ENCODE measurements at regions not wholly inside any gene's neighbourhood (a gene's known extent, or its start where the extent isn't known, plus 50 kb on each side); places are given as distances from the start of the nearest gene placed in this dataset.
"Not testable (repeated sequence)": the region's sequence is repeated elsewhere in the genome, so short reads cannot be mapped to it uniquely, and the experiment has no call there.

GRCh38 chr18:64674694-64675093 is 525.8 kb upstream of the LINC00305 start:
- TF ChIP-seq CTCF (optimal IDR thresholded peaks at IDR 0.05 in 1 of 3, IDR thresholded peaks at IDR 0.05 in 1 of 3, conservative IDR thresholded peaks at IDR 0.05 in 1 of 3; ENCODE audit: extremely low read depth in 1 of 3, insufficient read depth in 2 of 3, low read length in 3 of 3) (no peak), EZH2 (IDR thresholded peaks at IDR 0.05; ENCODE audit: low read length) (no peak)

DNA sequence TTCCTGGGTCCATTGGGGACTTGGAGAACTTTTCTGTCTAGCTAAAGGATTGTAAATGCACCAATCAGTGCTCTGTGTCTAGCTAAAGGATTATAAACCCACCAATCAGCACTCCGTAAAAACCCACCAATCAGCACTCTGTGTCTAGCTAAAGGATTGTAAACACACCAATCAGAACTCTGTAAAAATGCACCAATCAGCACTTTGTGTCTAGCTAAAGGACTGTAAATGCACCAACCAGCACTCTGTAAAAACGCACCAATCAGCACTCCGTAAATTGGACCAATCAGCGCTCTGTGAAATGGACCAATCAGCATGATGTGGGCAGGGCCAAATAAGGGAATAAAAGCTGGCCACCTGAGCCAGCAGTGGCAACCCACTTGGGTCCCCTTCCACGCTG is 522.4 kb upstream of the LINC00305 start:
- H3K4me1 ChIP-seq (ENCODE audit: control insufficient read depth, extremely low read depth, insufficient read depth, low read length); H3K4me3 ChIP-seq (ENCODE audit: control insufficient read depth in 2 of 3, extremely low read depth in 1 of 3, insufficient read depth in 2 of 3, low read depth in 1 of 3, low read length in 3 of 3); H4K20me1 ChIP-seq (ENCODE audit: control insufficient read depth, extremely low read depth, insufficient read depth, low read length); H3K36me3 ChIP-seq (ENCODE audit: control insufficient read depth in 2 of 2, extremely low read depth in 1 of 2, insufficient read depth in 2 of 2, low read length in 2 of 2); FAIRE-seq; H3K79me2 ChIP-seq (ENCODE audit: control insufficient read depth, insufficient read depth, low read length); H3K9me3 ChIP-seq (ENCODE audit: control insufficient read depth, low read depth, low read length); DNase-seq (ENCODE audit: low read depth, low spot score); H3K27ac ChIP-seq (ENCODE audit: control insufficient read depth, insufficient read depth, low read length); H3K4me2 ChIP-seq (ENCODE audit: control insufficient read depth, extremely low read depth, insufficient read depth, low read depth, low read length); dilution Hi-C loops (cut with MboI; ENCODE audit: extremely low pct_ligation_motif_present, low sequenced_read_pairs); H3K27me3 ChIP-seq (ENCODE audit: control insufficient read depth, extremely low read depth, insufficient read depth, low read length); H2AFZ ChIP-seq (ENCODE audit: control insufficient read depth, low read length); H3K9me1 ChIP-seq (ENCODE audit: control insufficient read depth, extremely low read depth, insufficient read depth, low read length); H3K9ac ChIP-seq (ENCODE audit: control insufficient read depth, extremely low read depth, insufficient read depth, low read length): not testable (repeated sequence)

More at GRCh38 chr18:64674694-64675093, 525.8 kb upstream of the LINC00305 start:
- Histone ChIP-seq H3K9ac (ENCODE audit: control insufficient read depth, extremely low read depth, insufficient read depth, low read length) (no peak overlapping the region), H2AFZ (ENCODE audit: control insufficient read depth, low read length) (no peak overlapping the region), H3K36me3 (ENCODE audit: control insufficient read depth in 2 of 2, extremely low read depth in 1 of 2, insufficient read depth in 2 of 2, low read length in 2 of 2) (no peaks in the 10 kb centered on the region), H3K27ac (ENCODE audit: control insufficient read depth, insufficient read depth, low read length) (no peak overlapping the region), H3K9me1 (ENCODE audit: control insufficient read depth, extremely low read depth, insufficient read depth, low read length) (no peaks in the 10 kb centered on the region), H3K27me3 (ENCODE audit: control insufficient read depth, extremely low read depth, insufficient read depth, low read length) (no peaks in the 10 kb centered on the region), H3K79me2 (ENCODE audit: control insufficient read depth, insufficient read depth, low read length) (no peaks in the 10 kb centered on the region), H4K20me1 (ENCODE audit: control insufficient read depth, extremely low read depth, insufficient read depth, low read length) (no peaks in the 10 kb centered on the region), H3K4me3 (ENCODE audit: control insufficient read depth in 2 of 3, extremely low read depth in 1 of 3, insufficient read depth in 2 of 3, low read depth in 1 of 3, low read length in 3 of 3) (no peak overlapping the region), H3K4me2 (ENCODE audit: control insufficient read depth, extremely low read depth, insufficient read depth, low read depth, low read length) (no peak overlapping the region), H3K4me1 (ENCODE audit: control insufficient read depth, extremely low read depth, insufficient read depth, low read length) (no peaks in the 10 kb centered on the region), H3K9me3 (ENCODE audit: control insufficient read depth, low read depth, low read length) (peaks cover 3% of the 10 kb centered on the region)
- DNase-seq (ENCODE audit: low read depth, low spot score) (no peak), FAIRE-seq (no peak)
- dilution Hi-C loops (cut with MboI; ENCODE audit: extremely low pct_ligation_motif_present, low sequenced_read_pairs), result no loop called here

DNA sequence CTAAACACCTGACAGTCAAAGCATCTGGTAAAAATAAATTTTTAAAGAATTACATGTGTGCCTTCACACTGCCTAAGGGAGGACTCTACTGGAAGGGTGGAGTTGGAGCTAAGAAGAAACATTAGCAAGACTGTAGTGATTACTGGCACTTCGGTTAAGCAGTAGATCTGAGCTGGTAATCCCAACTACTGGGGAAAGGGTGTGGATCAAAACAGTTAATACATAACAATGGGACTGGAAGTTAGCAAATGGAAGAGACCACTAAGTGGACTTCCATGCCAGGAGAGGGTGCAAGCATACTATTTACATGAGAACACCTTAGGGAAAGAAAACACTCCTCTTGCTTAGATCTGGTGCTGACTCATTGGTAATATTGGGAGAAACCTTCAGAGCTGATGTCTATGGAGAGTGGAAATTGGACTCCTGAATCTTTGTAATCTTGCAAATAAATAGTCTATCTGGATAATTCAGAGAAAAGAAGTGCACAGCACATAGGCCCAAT is 519.6 kb upstream of the LINC00305 start:
- no peaks in the 10 kb centered on the region for H3K9me3 ChIP-seq (ENCODE audit: control insufficient read depth, low read depth, low read length)
- H3K9me1 ChIP-seq (ENCODE audit: control insufficient read depth, extremely low read depth, insufficient read depth, low read length), result no peaks in the 10 kb centered on the region
- H3K4me1 ChIP-seq (ENCODE audit: control insufficient read depth, extremely low read depth, insufficient read depth, low read length), result no peaks in the 10 kb centered on the region
- H3K27me3 ChIP-seq (ENCODE audit: control insufficient read depth, extremely low read depth, insufficient read depth, low read length), result no peaks in the 10 kb centered on the region
- no peak overlapping the region for H3K4me3 ChIP-seq (ENCODE audit: control insufficient read depth in 2 of 3, extremely low read depth in 1 of 3, insufficient read depth in 2 of 3, low read depth in 1 of 3, low read length in 3 of 3)
- DNase-seq (ENCODE audit: low read depth, low spot score), result no peak
- no peak for TF ChIP-seq CTCF (optimal IDR thresholded peaks at IDR 0.05 in 1 of 3, IDR thresholded peaks at IDR 0.05 in 1 of 3, conservative IDR thresholded peaks at IDR 0.05 in 1 of 3; ENCODE audit: extremely low read depth in 1 of 3, insufficient read depth in 2 of 3, low read length in 3 of 3)
- TF ChIP-seq EZH2 (IDR thresholded peaks at IDR 0.05; ENCODE audit: low read length), result no peak
- H3K79me2 ChIP-seq (ENCODE audit: control insufficient read depth, insufficient read depth, low read length), result no peaks in the 10 kb centered on the region
- dilution Hi-C loops (cut with MboI; ENCODE audit: extremely low pct_ligation_motif_present, low sequenced_read_pairs), result no loop called here
- no peak overlapping the region for H2AFZ ChIP-seq (ENCODE audit: control insufficient read depth, low read length)
- no peak overlapping the region for H3K27ac ChIP-seq (ENCODE audit: control insufficient read depth, insufficient read depth, low read length)
- no peak overlapping the region for H3K4me2 ChIP-seq (ENCODE audit: control insufficient read depth, extremely low read depth, insufficient read depth, low read depth, low read length)
- H3K9ac ChIP-seq (ENCODE audit: control insufficient read depth, extremely low read depth, insufficient read depth, low read length), result no peak overlapping the region
- H4K20me1 ChIP-seq (ENCODE audit: control insufficient read depth, extremely low read depth, insufficient read depth, low read length), result no peaks in the 10 kb centered on the region
- H3K36me3 ChIP-seq (ENCODE audit: control insufficient read depth in 2 of 2, extremely low read depth in 1 of 2, insufficient read depth in 2 of 2, low read length in 2 of 2), result no peaks in the 10 kb centered on the region
- no peak for FAIRE-seq

Measured in keratinocyte (primary cell).